Peyer's patch (tissue), 4 donors: ENCODE measurements at regions not wholly inside any gene's neighbourhood (a gene's known extent, or its start where the extent isn't known, plus 50 kb on each side); places are given as distances from the start of the nearest gene placed in this dataset.
"Not testable (repeated sequence)": the region's sequence is repeated elsewhere in the genome, so short reads cannot be mapped to it uniquely, and the experiment has no call there.

Experiments used
- CTCF ChIP-seq, 6 experiments: fragments of 450-650 bp in 4 of 6; fragments of 200-600 bp in 2 of 6; sonication (generic) in 1 of 6; IDR thresholded peaks; one replicate each; pipeline ENCODE4 v1.5.1; 2017 to 2019; ENCODE audit warnings: antibody characterized with exemption in 6 of 6, mild to moderate bottlenecking in 3 of 6, moderate library complexity in 1 of 6
- POLR2A ChIP-seq, 2 donors: fragments of 450-650 bp; IDR thresholded peaks; one replicate each; pipeline ENCODE4 v1.5.1; 2017; ENCODE audit warnings: antibody characterized with exemption in 2 of 2, mild to moderate bottlenecking in 2 of 2, moderate library complexity in 2 of 2

DNA sequence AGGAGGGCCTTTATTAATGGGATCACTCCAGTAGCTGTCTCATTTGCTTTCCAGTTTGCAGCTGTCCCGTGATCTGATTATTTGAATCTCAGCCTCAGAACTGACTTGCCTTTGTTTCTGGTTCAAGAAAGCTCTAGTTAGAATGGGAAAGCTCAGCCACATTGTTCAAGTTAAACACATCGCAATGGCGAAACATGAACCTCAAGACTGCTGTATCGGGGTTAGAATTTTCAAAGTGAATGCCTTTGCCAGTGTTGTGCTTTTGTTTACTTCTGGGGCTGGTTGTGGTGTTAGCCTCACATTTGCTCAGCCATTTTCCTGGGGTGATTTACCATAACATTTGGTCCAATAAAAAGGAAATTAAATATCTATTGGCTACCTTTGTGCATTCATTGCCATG is 105.3 kb downstream of the LUZP4 start:
- TF ChIP-seq CTCF, POLR2A (IDR thresholded peaks at IDR 0.05): not testable (repeated sequence)
